Globus pallidus (tissue), 1 donor: ENCODE measurements at regions not wholly inside any gene's neighbourhood (a gene's known extent, or its start where the extent isn't known, plus 50 kb on each side); places are given as distances from the start of the nearest gene placed in this dataset.

Experiments
- DNase-seq: peaks from one replicate; pipeline ENCODE4 v3.0.0-alpha.2; 2015; ENCODE audit warnings: low spot score

GRCh38 chr12:124162151-124163110 lies 132.5 kb upstream of the RFLNA start:
- DNase-seq = no peak

- no peak for DNase-seq
Measured at GRCh38 chr12:124165695-124166094, 129.2 kb upstream of the RFLNA start.

DNA sequence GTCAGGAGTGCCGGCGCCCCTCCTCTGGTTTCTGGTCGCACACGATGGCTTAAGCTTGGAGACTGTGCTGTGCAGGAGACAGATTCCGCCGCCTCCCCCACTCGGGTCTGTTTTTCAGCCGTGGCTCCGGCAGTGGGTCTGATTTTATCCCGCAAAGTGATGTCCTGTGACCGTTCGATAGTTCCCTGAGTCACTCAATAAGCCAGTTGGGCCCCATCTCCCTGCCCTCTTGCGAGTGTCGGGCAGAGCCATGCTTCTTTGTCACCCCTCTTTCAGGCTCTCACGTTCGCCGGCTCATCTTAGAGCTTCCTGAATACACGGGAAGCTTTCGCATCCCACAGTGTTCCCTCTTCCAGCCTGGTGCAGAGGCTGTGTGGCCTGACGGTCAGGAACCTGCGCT lies 127.8 kb upstream of the RFLNA start:
- DNase-seq = no peak

- DNase-seq = no peak
Measured at GRCh38 chr12:124168016-124168786, 126.7 kb upstream of the RFLNA start.

- DNase-seq = no peak
Measured at GRCh38 chr12:124169577-124170284, 125.2 kb upstream of the RFLNA start.

- no peak for DNase-seq
Measured at GRCh38 chr12:124170760-124171159, 124.1 kb upstream of the RFLNA start.

DNA sequence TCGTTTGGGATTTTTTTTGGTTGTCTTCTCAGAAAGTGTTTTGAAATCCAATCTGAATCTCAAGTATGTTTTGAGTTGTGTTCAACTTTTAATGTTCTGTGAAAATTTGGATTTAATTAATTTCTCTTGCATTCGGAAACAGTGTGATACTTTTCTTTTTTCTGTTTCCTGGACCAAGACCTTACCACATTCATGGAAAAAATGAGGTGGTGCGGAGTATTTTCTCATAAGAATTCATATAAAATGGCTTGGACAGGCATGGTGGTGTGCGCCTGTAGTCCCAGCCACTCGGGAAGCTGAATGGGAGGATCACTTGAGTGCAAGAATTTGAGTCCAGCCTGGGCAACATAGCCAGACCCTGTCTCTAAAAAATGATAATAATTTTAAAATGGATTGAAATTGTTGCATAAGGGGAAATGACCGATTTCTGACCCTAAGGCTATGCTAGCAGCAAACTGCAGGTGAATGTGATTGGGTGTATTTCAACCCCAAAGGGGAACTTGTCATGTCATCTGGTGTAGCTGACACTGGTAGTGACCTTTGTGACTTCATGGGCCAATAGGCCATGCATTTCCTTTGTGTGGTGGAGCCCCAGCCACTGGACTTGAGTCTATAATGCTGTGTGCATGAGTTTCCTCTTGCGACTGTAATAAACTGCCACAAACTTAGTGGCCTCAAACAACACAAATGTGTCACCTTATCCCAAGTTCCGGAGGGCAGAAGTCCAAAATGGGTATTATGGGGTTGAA lies 123.5 kb upstream of the RFLNA start:
- DNase-seq = no peak

- DNase-seq = no peak
Measured at GRCh38 chr12:124172636-124173035, 122.3 kb upstream of the RFLNA start.

DNA sequence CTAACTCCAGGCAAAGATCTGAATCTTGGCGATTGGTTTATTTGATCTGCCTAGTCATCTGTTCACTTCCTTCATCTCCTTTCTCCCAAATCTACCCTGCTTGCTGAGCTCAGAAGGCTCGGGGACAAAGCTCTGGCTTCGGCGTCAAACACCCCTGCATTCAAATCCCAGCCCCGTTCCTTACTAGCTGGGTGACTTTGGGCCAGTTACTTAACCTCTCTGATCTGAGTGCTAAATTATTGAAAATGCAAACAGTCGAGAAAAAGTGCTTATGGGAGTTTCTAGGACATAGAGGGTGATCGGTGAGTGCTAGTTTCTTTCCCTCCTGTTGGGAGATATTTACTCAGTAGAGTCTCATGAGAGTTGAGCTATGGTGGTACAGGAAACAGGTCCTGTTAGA lies 121.2 kb upstream of the RFLNA start:
- DNase-seq = no peak

GRCh38 chr12:124174451-124175348 lies 120.2 kb upstream of the RFLNA start:
- DNase-seq = no peak

DNA sequence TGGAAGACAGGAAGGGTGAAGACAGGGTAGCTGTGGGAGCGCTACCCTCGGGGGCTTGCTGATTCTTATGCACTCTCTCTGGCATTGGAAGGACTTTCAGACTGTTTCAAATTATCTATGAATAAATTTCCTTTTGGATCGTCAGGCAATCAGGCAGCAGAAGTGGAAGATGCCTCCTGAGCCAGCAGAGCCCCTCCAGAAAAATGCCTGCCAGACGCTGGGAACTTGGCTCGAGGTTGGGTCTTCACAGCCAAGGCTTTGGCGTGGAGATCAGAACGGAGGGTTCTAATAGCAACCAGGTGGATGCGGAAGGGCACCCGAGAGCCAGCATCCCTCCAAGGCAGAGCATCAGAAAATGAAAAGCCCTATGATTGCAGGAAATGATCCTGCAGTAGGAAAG lies 119.2 kb upstream of the RFLNA start:
- DNase-seq = no peak

DNA sequence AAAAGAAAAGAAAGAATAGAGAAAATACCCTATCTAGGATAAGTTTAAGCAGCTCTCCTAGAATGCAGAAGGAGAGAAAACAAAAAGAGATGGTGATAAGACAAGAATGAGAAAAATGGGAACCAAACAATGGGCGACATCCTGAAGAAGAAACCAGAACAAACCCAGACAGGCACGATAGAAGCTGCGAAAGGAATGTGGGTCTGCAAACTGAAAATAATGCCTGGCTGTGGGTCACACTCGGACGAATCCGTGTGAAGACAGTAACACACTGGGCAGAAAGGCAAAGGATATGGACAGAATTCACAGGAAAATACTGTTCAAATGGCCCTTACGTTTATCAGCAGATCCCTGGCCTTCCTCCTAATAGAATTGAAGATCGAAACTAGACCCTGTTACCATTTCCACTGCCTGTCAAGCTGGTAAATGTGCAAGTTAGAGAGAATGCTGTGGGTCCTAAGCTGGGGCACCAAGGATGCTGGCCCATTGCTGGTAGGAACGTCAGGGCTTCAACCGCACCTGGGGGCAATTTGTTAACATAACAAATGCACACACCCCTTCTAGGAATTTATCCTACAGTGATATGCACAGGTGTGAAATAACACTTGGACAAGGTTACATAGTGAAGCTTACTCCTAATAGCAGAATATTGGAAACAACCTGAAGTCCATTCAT lies 117.5 kb upstream of the RFLNA start:
- no peak for DNase-seq

GRCh38 chr12:124177951-124178316 lies 117.0 kb upstream of the RFLNA start:
- no peak for DNase-seq

DNA sequence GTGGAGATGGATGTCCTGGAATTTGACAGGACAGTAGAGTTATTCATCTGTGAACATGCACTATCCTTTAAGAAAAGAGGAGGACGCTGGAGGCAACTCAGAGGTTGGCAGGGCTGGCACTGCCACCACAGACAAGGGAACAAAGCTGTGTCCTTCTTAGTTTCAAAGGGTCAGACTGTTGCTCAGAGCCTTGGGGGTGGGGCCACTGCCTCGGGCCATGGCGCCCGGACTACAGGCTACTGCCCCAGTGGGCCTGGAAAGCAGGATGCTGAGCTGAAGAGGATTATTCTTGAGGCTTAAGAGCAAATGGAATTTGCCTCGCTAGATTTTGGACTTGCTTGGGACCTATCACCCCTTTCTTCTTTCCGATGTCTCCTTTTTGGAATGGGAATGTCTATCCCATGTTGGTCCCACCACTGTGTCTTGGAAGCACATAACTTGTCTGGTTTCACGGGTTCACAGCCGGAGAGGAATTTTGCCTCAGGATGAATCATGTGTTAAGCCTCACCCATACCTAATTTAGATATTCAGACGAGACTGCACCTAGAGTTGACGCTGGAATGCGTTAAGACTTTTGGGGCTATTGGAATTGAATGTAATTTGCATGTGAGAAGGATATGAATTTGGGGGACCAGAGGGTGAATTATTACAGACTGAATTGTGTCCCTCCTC lies 114.8 kb upstream of the RFLNA start:
- DNase-seq = no peak

DNA sequence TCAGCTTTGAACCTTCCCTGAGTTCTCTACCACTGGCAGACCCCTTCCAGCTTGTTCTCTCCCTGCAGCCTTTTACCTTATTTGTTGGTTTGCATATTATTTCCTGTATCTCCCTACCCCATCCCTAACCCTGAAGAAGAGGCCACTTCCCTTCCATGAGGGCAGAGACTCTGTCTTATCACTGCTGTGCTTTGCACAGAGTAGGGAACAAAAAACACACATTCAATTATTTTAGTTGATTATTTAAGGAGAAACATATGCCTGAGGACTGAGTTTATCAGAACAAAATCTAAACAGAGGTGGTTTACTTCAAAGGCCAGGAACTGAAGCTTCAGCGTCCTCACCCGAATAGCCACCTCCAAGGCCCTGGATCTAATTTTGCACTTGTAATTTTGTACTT lies 111.7 kb upstream of the RFLNA start:
- no peak for DNase-seq

DNA sequence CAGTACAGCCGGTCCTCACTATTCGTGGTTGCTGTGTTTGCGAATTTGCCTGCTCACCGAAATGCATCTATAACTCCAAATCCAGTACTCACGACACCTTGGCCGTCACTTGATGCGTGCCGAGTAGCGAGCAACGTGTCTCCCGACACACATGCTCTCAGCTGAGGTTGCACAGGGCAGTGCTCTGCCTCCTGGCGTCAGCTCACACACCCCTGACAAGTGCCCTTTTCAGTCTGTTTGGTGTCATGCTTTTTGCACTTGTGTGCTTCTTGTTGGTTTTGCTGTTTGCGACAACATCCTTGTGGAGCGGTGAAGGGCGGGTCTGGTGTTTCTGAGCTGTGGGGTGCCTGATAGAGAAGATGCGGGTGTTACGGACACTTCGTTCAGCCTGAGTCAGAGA lies 110.4 kb upstream of the RFLNA start:
- DNase-seq = no peak

GRCh38 chr12:124185971-124186686 lies 108.8 kb upstream of the RFLNA start:
- DNase-seq = no peak

DNA sequence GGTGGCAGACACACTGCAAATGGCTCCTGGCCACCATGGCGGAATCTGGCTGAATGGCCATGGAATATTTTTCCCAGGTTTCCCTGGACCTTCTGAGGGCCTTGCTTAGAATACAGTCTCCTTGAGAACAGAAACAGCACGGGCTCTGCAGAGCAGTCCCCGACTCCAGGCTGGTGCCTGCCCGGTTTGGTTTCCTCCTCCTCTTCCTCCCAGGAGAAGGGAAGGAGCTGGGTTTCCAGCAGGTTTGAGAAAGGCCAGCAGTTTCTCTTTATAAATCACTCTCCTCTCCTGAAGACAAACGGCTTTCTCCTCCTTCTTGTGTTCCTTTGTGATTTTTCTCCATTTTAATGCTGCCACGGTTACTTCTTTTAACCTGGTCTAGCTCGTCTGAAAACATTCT lies 106.8 kb upstream of the RFLNA start:
- DNase-seq = no peak
